HepG2 (cell line): ENCODE measurements at regions not wholly inside any gene's neighbourhood (a gene's known extent, or its start where the extent isn't known, plus 50 kb on each side); places are given as distances from the start of the nearest gene placed in this dataset.
A peak's percentile ranks its signal among the peaks of the same experiment; 100 is the strongest.

Experiments
- EP300 ChIP-seq, 3 experiments: sonication (generic) in 1 of 3; formaldehyde crosslinking in 1 of 3; IDR thresholded peaks; 2 replicates each; pipeline versions ENCODE4 v1.5.1 to v1.6.1; 2011 to 2020; ENCODE audit warnings: low read depth in 2 of 3, low read length in 2 of 3, borderline replicate concordance in 1 of 3, improper control_type of control experiment in 1 of 3, mild to moderate bottlenecking in 1 of 3, missing genetic modification reagents in 1 of 3, moderate library complexity in 1 of 3
- PHF8 ChIP-seq: sonication (generic); formaldehyde crosslinking; IDR thresholded peaks from 2 replicates; pipeline ENCODE4 v1.5.0; 2020; ENCODE audit warnings: missing genetic modification reagents
- POGZ ChIP-seq: sonication (generic); formaldehyde crosslinking; IDR thresholded peaks from 2 replicates; pipeline ENCODE4 v1.4.0; 2020; ENCODE audit warnings: mild to moderate bottlenecking, missing genetic modification reagents
- RFX5 ChIP-seq: IDR thresholded peaks from 2 replicates; pipeline ENCODE4 v1.6.1; 2011; ENCODE audit warnings: low read depth, low read length, improper control_type of control experiment
- SATB2 ChIP-seq: sonication (generic); formaldehyde crosslinking; IDR thresholded peaks from 2 replicates; pipeline ENCODE4 v1.5.0; 2020; ENCODE audit warnings: missing genetic modification reagents
- ZNF121 ChIP-seq: sonication (generic); formaldehyde crosslinking; IDR thresholded peaks from 2 replicates; pipeline ENCODE4 v1.5.0; 2020; ENCODE audit warnings: mild to moderate bottlenecking, missing genetic modification reagents
- ZNF160 ChIP-seq: sonication (generic); formaldehyde crosslinking; IDR thresholded peaks from 2 replicates; pipeline ENCODE4 v1.8.0; 2022; ENCODE audit warnings: mild to moderate bottlenecking, inconsistent platforms, missing genetic modification reagents
- ZNF547 ChIP-seq: sonication (generic); formaldehyde crosslinking; IDR thresholded peaks from 2 replicates; pipeline ENCODE4 v1.5.1; 2020; ENCODE audit warnings: mild to moderate bottlenecking, missing genetic modification reagents
- ZNF670 ChIP-seq: sonication (generic); formaldehyde crosslinking; IDR thresholded peaks from 2 replicates; pipeline ENCODE4 v1.8.0; 2022; ENCODE audit warnings: mild to moderate bottlenecking, missing genetic modification reagents, borderline replicate concordance
- ZNF891 ChIP-seq: sonication (generic); formaldehyde crosslinking; IDR thresholded peaks from 2 replicates; pipeline ENCODE4 v1.5.0; 2020; ENCODE audit warnings: mild to moderate bottlenecking, missing genetic modification reagents
- ZSCAN21 ChIP-seq: sonication (generic); formaldehyde crosslinking; IDR thresholded peaks from 2 replicates; pipeline ENCODE4 v1.8.0; 2022; ENCODE audit warnings: mild to moderate bottlenecking, missing genetic modification reagents, moderate library complexity, borderline replicate concordance
- TF ChIP-seq, protein P1 (sequence below): sonication (generic); formaldehyde crosslinking; IDR thresholded peaks from 2 replicates; pipeline ENCODE4 v1.9.0; 2021; ENCODE audit warnings: mild to moderate bottlenecking, missing genetic modification reagents
- TF ChIP-seq, protein P2 (sequence below): sonication (generic); formaldehyde crosslinking; IDR thresholded peaks from 2 replicates; pipeline ENCODE4 v1.5.0; 2020; ENCODE audit warnings: missing genetic modification reagents
- TF ChIP-seq, protein P3 (sequence below): sonication (generic); formaldehyde crosslinking; IDR thresholded peaks from 2 replicates; pipeline ENCODE4 v1.5.1; 2020; ENCODE audit warnings: missing genetic modification reagents, mild to moderate bottlenecking, borderline replicate concordance
- TF ChIP-seq, protein P4 (sequence below): IDR thresholded peaks from 2 replicates; pipeline ENCODE4 v1.6.1; 2016; ENCODE audit warnings: missing genetic modification reagents, missing compliant biosample characterization
- TF ChIP-seq, protein P5 (sequence below): sonication (generic); formaldehyde crosslinking; IDR thresholded peaks from 2 replicates; pipeline ENCODE4 v1.4.0; 2020; ENCODE audit warnings: mild to moderate bottlenecking, missing genetic modification reagents

DNA sequence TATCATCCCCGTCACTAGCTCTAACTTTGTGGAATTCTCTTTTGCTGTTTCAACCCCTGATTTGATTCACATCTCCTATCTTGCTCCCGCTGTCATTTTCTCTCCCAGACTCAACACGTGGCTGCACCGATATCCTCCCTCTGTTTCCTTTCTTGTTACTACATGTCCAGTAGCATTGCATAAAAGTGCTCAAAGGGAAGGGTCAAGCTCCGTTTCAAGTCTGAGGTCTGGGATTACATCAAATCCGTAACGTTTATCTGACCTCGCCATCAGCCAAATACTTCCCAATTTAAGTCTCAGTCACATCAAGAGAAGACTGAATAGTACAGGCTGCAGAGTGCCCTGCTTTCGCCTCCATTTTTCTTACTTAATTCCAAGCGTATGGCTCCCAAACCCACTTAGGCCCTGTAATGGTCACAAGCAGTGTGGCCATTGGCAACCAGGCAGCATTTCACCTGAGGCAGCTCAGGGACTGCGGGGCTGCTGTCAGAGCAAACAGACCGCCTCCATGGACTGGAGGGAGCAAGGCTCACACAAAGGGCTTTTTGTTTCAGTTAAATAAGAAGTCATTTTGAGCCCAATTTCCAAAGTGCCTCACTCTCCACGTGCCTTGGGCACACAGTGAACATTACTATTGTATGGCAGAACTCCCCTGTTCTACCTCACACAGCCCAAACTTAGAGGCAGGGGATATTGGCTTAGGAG, 217.8 kb downstream of the BCL11A start (continued):
- TF ChIP-seq EP300 (IDR thresholded peaks at IDR 0.05; ENCODE audit: low read depth in 2 of 2, low read length in 2 of 2) = 0 out of 4 replicates have a peak, but pooled peaks of 1 of the 2 experiments have one; percentile 21
- TF ChIP-seq EP300 (CRISPR knock-in tag; IDR thresholded peaks at IDR 0.05; ENCODE audit: borderline replicate concordance) = no peak
- TF ChIP-seq ZNF547 (CRISPR knock-in tag) = no peak
- peak; percentile 20; the same call in 1 of the 2 replicates for TF ChIP-seq PHF8 (CRISPR knock-in tag)
- TF ChIP-seq, protein P1, sequence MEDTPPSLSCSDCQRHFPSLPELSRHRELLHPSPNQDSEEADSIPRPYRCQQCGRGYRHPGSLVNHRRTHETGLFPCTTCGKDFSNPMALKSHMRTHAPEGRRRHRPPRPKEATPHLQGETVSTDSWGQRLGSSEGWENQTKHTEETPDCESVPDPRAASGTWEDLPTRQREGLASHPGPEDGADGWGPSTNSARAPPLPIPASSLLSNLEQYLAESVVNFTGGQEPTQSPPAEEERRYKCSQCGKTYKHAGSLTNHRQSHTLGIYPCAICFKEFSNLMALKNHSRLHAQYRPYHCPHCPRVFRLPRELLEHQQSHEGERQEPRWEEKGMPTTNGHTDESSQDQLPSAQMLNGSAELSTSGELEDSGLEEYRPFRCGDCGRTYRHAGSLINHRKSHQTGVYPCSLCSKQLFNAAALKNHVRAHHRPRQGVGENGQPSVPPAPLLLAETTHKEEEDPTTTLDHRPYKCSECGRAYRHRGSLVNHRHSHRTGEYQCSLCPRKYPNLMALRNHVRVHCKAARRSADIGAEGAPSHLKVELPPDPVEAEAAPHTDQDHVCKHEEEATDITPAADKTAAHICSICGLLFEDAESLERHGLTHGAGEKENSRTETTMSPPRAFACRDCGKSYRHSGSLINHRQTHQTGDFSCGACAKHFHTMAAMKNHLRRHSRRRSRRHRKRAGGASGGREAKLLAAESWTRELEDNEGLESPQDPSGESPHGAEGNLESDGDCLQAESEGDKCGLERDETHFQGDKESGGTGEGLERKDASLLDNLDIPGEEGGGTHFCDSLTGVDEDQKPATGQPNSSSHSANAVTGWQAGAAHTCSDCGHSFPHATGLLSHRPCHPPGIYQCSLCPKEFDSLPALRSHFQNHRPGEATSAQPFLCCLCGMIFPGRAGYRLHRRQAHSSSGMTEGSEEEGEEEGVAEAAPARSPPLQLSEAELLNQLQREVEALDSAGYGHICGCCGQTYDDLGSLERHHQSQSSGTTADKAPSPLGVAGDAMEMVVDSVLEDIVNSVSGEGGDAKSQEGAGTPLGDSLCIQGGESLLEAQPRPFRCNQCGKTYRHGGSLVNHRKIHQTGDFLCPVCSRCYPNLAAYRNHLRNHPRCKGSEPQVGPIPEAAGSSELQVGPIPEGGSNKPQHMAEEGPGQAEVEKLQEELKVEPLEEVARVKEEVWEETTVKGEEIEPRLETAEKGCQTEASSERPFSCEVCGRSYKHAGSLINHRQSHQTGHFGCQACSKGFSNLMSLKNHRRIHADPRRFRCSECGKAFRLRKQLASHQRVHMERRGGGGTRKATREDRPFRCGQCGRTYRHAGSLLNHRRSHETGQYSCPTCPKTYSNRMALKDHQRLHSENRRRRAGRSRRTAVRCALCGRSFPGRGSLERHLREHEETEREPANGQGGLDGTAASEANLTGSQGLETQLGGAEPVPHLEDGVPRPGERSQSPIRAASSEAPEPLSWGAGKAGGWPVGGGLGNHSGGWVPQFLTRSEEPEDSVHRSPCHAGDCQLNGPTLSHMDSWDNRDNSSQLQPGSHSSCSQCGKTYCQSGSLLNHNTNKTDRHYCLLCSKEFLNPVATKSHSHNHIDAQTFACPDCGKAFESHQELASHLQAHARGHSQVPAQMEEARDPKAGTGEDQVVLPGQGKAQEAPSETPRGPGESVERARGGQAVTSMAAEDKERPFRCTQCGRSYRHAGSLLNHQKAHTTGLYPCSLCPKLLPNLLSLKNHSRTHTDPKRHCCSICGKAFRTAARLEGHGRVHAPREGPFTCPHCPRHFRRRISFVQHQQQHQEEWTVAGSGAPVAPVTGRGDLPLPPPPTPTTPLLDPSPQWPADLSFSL (CRISPR knock-in tag) = no peak
- 0 out of 2 replicates have a peak, but pooled peaks have one; percentile 42 for TF ChIP-seq ZSCAN21 (CRISPR knock-in tag)
- TF ChIP-seq POGZ (CRISPR knock-in tag) = peak; percentile 46; the same call in 1 of the 2 replicates
- TF ChIP-seq ZNF160 (CRISPR knock-in tag) = no peak
- TF ChIP-seq, protein P2, sequence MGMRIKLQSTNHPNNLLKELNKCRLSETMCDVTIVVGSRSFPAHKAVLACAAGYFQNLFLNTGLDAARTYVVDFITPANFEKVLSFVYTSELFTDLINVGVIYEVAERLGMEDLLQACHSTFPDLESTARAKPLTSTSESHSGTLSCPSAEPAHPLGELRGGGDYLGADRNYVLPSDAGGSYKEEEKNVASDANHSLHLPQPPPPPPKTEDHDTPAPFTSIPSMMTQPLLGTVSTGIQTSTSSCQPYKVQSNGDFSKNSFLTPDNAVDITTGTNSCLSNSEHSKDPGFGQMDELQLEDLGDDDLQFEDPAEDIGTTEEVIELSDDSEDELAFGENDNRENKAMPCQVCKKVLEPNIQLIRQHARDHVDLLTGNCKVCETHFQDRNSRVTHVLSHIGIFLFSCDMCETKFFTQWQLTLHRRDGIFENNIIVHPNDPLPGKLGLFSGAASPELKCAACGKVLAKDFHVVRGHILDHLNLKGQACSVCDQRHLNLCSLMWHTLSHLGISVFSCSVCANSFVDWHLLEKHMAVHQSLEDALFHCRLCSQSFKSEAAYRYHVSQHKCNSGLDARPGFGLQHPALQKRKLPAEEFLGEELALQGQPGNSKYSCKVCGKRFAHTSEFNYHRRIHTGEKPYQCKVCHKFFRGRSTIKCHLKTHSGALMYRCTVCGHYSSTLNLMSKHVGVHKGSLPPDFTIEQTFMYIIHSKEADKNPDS (CRISPR knock-in tag) = no peak
- TF ChIP-seq RFX5 = no peak
- no peak for TF ChIP-seq ZNF670 (CRISPR knock-in tag)
- TF ChIP-seq, protein P3, sequence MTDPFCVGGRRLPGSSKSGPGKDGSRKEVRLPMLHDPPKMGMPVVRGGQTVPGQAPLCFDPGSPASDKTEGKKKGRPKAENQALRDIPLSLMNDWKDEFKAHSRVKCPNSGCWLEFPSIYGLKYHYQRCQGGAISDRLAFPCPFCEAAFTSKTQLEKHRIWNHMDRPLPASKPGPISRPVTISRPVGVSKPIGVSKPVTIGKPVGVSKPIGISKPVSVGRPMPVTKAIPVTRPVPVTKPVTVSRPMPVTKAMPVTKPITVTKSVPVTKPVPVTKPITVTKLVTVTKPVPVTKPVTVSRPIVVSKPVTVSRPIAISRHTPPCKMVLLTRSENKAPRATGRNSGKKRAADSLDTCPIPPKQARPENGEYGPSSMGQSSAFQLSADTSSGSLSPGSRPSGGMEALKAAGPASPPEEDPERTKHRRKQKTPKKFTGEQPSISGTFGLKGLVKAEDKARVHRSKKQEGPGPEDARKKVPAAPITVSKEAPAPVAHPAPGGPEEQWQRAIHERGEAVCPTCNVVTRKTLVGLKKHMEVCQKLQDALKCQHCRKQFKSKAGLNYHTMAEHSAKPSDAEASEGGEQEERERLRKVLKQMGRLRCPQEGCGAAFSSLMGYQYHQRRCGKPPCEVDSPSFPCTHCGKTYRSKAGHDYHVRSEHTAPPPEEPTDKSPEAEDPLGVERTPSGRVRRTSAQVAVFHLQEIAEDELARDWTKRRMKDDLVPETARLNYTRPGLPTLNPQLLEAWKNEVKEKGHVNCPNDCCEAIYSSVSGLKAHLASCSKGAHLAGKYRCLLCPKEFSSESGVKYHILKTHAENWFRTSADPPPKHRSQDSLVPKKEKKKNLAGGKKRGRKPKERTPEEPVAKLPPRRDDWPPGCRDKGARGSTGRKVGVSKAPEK (CRISPR knock-in tag) = 0 out of 2 replicates have a peak, but pooled peaks have one; percentile 28
- no peak for TF ChIP-seq ZNF891 (CRISPR knock-in tag)
- no peak for TF ChIP-seq ZNF121
- TF ChIP-seq, protein P4, sequence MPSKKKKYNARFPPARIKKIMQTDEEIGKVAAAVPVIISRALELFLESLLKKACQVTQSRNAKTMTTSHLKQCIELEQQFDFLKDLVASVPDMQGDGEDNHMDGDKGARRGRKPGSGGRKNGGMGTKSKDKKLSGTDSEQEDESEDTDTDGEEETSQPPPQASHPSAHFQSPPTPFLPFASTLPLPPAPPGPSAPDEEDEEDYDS (CRISPR knock-in tag) = no peak
- no peak for TF ChIP-seq SATB2 (CRISPR knock-in tag)
- TF ChIP-seq, protein P5, sequence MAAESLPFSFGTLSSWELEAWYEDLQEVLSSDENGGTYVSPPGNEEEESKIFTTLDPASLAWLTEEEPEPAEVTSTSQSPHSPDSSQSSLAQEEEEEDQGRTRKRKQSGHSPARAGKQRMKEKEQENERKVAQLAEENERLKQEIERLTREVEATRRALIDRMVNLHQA = no peak
